ENCODE measurements at regions not wholly inside any gene's neighbourhood (a gene's known extent, or its start where the extent isn't known, plus 50 kb on each side); places are given as distances from the start of the nearest gene placed in this dataset.
"Not testable (repeated sequence)": the region's sequence is repeated elsewhere in the genome, so short reads cannot be mapped to it uniquely, and the experiment has no call there.

DNA sequence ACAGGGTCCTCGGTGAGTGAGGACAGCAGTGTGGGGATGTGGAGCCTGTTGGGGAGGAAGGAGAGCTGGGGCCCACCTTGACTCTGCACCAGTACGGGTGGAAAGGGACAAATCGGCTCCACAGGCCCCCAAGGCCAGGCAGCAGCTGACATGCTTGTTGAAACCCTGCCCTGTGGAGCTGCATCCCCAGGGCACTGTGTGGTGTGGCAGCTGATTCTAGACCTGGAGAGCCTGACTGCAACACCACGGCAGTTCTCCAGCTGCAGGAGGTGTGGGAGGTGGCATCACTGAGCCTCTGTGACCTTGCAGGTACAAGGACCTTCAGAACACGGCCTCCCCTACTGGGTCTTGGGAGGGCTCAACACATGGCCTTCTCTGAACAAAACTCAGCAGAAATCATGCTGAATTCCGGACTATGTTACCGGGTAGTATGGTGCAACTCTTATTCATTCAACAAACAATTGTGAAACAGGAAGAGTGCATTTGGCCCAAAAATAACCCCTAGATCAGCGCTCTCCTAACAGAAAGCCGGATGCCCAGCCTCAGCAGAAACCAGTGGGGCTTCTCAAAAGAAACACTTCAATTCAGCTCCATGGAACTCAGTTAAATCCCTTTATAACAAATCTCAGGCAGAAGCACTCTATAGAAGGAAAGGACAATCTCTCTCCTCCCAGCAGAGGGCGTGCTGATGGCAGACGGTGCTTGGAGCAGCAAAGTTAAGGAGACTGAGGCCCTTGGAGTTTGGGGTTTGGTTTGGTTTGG lies 104.4 kb upstream of the SALL3 start:
- H3K9me3 ChIP-seq = no peaks in the 10 kb centered on the region
- peaks cover 4% of the 10 kb centered on the region; the same call in 1 of the 2 replicates for H3K27me3 ChIP-seq
- H3K36me3 ChIP-seq = no peaks in the 10 kb centered on the region
- H3K4me1 ChIP-seq = no peaks in the 10 kb centered on the region
- TF ChIP-seq, protein P1, sequence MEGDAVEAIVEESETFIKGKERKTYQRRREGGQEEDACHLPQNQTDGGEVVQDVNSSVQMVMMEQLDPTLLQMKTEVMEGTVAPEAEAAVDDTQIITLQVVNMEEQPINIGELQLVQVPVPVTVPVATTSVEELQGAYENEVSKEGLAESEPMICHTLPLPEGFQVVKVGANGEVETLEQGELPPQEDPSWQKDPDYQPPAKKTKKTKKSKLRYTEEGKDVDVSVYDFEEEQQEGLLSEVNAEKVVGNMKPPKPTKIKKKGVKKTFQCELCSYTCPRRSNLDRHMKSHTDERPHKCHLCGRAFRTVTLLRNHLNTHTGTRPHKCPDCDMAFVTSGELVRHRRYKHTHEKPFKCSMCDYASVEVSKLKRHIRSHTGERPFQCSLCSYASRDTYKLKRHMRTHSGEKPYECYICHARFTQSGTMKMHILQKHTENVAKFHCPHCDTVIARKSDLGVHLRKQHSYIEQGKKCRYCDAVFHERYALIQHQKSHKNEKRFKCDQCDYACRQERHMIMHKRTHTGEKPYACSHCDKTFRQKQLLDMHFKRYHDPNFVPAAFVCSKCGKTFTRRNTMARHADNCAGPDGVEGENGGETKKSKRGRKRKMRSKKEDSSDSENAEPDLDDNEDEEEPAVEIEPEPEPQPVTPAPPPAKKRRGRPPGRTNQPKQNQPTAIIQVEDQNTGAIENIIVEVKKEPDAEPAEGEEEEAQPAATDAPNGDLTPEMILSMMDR (IDR thresholded peaks at IDR 0.05; ENCODE audit: low read depth, low read length) = peak; percentile 58
- DNase-seq = peak; percentile 21
- H3K4me3 ChIP-seq (ENCODE audit: low read depth, low read length) = no peak overlapping the region

- H3K36me3 ChIP-seq = no peaks in the 10 kb centered on the region
- no peaks in the 10 kb centered on the region for H3K4me1 ChIP-seq
- H3K4me3 ChIP-seq (ENCODE audit: low read depth, low read length) = no peak overlapping the region
- DNase-seq = no peak
- TF ChIP-seq, protein P1 (IDR thresholded peaks at IDR 0.05; ENCODE audit: low read depth, low read length) = no peak
- H3K9me3 ChIP-seq = no peaks in the 10 kb centered on the region
- peaks cover 4% of the 10 kb centered on the region; the same call in 1 of the 2 replicates for H3K27me3 ChIP-seq
Measured at GRCh38 chr18:78875778-78876650, 103.6 kb upstream of the SALL3 start.

- Histone ChIP-seq H3K27me3 (peaks cover 4% of the 10 kb centered on the region; the same call in 1 of the 2 replicates), H3K36me3 (no peaks in the 10 kb centered on the region), H3K4me3 (ENCODE audit: low read depth, low read length) (no peak overlapping the region), H3K4me1 (no peaks in the 10 kb centered on the region), H3K9me3 (no peaks in the 10 kb centered on the region)
- no peak for DNase-seq
- TF ChIP-seq, protein P1 (IDR thresholded peaks at IDR 0.05; ENCODE audit: low read depth, low read length) = no peak
Measured at GRCh38 chr18:78876868-78877267, 102.8 kb upstream of the SALL3 start.

DNA sequence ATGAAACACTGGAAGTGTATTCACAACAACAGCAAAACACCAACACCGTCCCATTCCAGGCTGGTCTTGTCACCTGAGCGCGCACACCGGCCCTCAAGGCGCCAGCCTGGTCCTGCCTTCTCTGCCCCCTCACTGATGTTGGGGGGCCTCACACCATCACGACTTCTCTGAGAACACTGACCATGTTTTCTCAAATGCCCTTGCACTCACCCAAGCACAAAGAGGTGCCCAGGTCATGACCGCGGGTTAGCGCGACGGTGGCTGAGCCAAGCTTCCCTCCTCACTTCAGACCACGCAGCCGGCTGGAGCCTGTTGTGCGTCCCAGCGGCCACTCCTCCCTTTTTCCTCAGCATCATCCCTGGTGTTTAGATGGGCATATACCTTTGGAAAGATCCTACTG lies 101.3 kb upstream of the SALL3 start:
- Histone ChIP-seq H3K4me1 (no peaks in the 10 kb centered on the region), H3K9me3 (no peaks in the 10 kb centered on the region), H3K27me3 (peaks cover 4% of the 10 kb centered on the region; the same call in 1 of the 2 replicates), H3K36me3 (no peaks in the 10 kb centered on the region), H3K4me3 (ENCODE audit: low read depth, low read length) (no peak overlapping the region)
- TF ChIP-seq, protein P1 (IDR thresholded peaks at IDR 0.05; ENCODE audit: low read depth, low read length) = no peak
- DNase-seq = no peak

- not testable (repeated sequence) for DNase-seq; H3K4me3 ChIP-seq (ENCODE audit: low read depth, low read length); H3K4me1 ChIP-seq; H3K9me3 ChIP-seq; H3K27me3 ChIP-seq; H3K36me3 ChIP-seq
- TF ChIP-seq, protein P1 (IDR thresholded peaks at IDR 0.05; ENCODE audit: low read depth, low read length) = peak; percentile 56
Measured at GRCh38 chr18:78879072-78879883, 100.3 kb upstream of the SALL3 start.

Data from BE2C (cell line).